ENCODE measurements at regions not wholly inside any gene's neighbourhood (a gene's known extent, or its start where the extent isn't known, plus 50 kb on each side); places are given as distances from the start of the nearest gene placed in this dataset.

DNA sequence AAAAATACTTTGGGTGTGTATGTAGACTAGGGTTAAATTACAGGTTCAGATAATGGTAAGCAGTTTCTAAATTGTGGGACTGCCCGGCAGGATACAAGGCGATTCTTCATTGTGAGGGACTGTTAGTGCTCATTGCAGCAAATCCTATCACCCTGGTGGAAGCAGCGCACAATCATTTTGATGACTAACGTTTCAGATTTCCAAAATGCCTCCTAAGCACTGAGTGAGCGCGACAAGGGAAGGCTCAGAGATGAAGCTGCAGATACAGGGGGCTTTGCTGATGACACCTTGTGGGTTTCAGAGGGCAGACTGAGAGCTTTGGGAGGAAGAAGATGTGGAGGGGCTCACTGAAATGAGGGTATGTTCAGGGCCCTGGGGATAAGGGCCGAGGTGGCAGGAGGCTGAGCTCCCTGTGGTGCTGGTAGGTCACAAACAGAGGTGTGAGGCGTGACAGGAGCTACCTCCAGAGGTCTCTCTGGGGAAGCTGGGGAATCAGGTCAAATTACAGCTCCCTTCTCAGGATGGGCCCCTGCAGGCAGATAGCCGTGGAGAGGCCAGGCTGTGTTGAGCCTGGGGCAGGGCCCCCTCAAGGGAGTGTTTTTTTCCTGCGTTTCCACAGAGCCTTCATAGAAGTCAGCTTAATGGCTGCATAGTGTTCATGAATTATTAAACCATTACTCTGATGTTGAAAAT lies 84.5 kb upstream of the FYN start:
- DNase-seq (ENCODE audit: low read depth, low spot score), result no peak

DNA sequence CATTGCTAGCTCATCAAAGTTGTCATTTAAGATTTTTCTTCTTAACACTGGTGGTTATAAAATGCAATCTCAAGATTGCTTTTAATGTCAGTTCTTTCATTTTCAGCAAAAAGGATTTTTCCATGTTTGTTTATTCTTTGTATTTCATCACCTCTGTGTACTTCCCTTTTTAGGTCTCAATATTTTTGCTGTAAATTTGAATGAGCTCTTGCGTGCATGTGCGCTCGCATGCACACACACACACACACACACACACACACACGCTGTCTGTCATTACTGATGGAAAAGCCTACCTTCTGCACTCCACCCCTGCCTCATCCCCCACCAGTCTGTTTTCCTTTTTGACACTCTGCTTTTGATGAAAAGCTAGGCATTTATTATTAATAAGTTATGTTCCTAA lies 85.3 kb upstream of the FYN start:
- DNase-seq (ENCODE audit: low read depth, low spot score), result no peak

DNA sequence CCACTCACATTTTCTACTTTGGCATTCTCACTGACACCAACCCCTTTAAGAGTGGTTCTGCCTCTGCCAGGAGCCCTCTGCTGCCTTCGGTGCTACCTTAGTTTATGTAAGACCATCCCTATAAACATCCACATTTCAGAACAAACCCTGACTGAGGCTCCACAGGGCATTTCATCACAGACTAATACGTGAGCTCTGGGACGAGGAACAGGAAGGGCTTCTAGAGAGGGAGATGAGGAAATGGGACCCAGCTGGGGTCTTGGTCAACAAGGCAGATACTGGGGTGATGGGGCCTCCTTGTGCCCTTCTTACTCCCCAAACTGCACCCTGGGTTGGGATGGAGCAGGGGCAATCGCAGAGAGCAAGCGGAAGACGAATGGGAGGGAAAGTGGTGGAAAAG lies 86.5 kb upstream of the FYN start:
- DNase-seq (ENCODE audit: low read depth, low spot score), result no peak

DNA sequence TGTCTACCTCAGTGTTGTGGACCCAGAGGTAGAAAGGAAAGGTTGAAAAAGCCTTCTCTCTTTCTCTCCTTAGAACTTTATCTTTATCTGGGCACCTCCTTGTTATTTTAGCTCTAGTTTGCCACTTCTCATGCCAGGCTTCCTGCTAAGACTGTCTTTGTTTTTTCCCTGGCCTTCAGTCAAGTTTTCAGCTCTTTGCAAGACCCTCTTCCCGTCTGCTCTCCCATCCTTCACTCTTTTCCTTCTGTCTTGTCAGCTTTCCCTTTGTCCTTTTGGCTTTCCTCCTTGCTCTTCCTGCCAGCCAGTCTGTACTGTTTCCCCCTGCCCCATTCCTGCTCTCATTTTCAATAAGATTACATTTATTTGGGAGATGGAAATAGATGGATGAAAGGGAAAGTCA lies 86.8 kb upstream of the CCN6 start:
- no peak for DNase-seq (ENCODE audit: low read depth, low spot score)

DNA sequence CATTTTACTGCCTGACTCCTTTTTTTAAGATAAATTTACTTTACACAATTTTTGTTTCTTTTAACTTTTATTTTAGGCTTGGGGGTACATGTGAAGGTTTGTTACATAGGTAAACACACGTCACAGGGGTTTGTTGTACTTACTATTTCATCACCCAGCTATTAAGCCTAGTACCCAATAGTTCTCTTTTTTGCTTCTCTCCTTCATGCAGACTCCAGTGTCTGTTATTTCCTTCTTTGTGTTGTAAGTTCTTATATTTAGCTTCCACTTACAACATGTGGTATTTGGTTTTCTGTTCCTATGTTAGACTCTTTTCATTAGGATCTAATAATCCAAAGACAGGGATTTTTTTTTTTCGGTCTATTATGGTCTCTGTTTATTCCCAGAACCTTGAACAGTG lies 83.5 kb upstream of the CCN6 start:
- DNase-seq (ENCODE audit: low read depth, low spot score), result no peak

DNA sequence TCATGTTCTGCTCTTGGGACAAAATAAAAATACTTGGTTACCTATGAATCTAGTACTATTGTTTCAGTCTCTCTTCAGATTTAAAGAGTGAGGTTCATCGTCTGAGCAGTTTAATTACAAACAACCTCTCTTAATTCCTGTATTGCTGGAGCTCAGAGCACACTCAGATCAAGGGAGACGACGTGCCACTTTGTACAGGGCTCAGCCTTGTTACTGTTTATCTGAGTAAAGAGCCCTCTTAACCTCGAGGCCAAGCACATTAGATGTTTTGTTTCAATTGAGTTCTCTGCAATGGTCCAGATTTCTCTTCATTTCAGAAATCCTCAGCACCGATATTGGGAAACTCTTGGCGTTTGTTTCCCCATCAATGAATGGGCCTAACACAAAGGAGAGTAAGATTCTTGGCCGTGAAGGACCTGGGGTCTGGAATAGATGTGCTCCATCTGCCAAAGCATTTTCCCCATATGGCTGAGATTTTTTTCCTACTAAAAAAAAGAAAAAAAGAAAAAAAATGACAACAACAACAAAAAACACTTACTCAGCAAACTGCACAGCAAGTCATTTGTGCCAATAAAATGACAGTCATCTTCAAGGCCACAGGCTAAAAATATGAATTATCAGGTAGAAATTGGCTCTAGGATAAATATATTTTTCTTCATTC lies 82.6 kb upstream of the CCN6 start:
- DNase-seq (ENCODE audit: low read depth, low spot score), result no peak

DNA sequence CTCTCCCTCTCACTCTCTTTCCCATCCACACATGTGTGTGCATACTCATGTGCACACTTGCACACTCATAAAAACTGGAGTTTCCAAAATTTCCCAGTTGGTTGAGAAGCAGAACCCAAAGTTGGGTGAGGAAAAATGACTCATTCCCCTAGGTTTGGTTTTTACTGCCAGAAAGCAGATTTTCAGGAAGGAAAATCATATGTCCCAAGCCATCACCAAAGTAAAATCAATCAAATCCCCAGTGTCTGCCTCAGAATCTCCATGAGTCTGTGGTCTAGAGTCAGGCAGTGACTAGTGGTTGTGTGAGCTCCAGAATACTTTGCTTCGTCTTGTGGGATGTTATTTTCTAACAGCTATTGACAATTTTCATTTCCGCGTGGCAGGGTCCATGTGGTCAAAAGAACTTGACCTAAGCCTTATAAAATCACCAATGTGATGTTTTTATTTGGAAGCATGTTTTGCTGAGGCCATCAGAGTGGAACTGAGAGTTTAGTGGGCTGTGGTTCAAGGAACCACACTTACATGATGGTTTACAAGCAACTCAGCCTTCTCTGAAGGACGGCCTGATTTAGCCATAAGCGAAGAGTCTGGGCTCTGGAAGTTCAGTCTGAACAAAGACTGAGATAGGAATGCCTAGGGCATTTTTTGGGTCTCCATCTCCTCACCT lies 81.9 kb upstream of the CCN6 start:
- DNase-seq (ENCODE audit: low read depth, low spot score), result no peak

DNA sequence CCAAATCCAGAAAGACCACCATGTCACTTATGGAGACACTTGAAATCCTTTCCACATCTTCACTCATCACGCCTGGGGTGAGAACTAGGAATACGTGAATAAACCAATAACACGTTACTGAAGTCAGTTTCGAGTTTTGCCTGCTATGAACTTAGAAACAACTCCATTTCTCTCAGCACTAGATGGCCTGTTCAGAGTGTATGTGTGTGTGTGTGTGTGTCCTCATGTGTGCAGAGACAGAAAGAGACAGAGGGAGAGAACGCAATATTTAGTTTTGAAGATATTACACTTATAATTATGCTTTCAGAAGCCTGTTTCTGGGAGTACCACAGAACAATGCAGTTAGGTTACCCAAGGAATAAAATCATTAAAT lies 81.2 kb upstream of the CCN6 start:
- no peak for DNase-seq (ENCODE audit: low read depth, low spot score)

DNA sequence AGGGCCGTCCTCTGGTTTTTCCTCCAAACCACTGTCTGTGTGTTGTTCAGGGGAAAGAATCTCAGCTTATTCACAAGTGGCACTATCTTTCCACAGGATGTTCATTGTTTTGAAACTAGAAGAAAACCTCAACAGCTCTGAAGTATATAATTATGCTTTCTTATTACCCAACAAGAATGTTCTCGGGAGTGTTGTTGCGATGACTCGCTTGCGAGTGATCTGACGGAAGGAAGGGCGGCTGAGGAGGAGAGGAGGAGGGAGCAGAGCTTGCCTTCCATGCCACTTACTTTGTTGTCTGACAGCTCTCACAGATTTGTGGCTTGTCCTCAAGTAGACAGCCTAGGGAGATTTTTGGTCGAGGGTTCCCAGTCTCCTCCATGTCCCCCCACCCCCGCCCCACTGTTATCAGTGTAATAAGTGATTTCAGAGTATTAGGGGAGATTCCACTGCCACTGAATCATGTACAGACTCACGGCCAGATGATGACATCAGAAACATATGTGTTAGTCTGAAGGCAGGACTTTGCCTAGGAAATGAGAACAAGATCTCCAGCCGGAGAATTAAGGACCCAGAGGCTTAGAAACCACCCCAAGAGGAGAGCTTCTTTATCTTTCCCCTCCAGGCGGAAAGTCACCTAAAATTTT lies 80.7 kb upstream of the CCN6 start:
- peak; percentile 34 for DNase-seq (ENCODE audit: low read depth, low spot score)

DNA sequence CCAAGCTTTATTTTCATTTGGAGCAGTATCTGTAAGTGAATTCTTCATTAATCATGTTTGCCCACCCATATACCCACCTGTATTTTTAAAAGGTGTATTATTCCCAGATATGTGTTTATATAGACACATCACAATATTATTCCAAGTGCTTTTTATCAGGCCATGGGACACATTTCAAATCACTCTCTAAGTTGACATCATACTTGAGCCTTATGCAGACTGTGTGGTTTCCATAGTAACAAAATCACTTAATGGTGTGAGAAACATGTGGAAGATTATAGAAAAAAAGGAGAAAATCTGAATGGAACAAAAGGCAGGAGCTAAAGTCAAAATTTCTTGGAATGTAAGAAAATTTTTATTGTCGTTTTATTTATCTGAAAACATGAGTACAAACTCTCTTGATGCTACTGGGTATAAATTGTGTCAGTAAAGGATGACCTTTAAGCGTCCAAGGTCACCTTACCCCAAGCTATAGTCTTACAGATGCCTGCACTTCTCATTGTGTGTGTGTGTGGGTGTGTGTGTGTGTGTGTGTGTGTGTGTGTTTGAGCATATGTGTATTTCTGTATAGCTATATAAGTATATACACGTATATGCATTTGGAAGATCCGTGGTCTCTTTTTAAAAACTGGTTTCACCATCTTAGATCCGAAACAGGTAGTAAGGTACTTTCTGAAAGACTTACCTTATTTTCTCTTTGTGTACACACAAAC lies 79.8 kb upstream of the CCN6 start:
- DNase-seq (ENCODE audit: low read depth, low spot score), result no peak

DNA sequence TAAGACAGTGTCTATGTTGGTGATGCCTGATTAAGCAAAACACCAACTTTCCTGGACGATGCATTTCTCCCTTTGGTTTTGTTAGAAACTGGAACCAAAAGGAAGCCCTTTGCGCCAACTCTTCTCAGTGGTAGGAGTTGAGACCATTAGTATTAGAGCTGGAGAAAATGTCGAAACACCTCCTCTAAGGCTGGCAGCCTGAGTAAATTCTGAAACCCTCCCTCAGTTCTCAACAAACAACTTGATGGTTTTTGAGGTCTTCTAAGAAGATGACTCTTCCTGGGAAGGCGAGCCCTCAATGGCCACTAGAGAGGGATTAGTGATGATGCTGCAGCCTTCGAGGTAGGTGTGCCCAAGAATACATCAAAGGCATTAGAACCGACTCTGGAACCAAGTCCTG lies 78.4 kb upstream of the CCN6 start:
- DNase-seq (ENCODE audit: low read depth, low spot score), result no peak

DNA sequence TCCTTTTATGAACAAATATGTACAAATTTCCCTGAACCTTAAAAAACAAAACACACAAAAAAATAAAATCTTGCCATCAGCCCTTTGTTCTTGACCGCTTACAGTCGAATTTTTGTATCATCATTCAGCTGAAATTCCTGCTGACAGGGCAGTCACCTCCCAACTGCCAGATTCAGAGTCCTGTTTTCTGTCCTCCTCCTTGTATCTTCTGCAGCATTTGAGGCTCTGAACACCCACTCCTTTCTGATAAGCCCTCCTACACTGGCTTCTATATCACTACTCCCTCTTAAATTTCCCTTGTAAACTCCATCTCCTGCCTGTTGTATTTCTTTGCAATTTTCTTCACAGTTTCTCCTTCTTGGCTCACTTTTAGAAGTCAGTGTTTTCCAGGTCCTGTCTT lies 77.8 kb upstream of the CCN6 start:
- no peak for DNase-seq (ENCODE audit: low read depth, low spot score)

DNA sequence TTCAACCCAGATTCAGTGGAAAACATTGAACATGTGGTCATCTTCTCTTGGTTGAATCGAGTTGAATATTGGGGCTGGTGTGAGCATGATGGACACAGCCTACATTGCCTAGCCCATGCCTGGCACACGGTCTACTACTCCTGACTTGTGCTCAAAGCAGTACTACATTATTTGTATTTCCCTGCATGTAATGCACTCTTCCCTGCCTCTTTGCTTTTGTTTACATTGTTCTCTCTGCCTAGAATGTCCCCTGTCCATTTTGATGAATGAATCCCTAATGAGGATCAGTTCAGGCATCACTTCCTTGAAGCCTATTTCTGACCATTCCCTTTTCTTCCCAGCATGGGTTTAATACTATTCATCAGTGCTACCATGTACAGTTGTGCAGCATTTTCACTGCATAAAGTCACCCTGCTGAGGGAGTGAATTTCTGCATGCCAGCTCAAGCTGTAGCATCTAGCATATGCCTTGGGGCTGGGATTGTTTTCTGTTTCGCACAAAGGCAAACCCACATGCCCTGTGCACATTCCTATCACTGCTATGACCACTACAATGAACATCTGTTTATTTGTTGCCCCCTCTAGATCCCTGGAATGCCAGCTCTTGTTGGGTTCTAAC lies 75.3 kb upstream of the CCN6 start:
- DNase-seq (ENCODE audit: low read depth, low spot score), result no peak

DNA sequence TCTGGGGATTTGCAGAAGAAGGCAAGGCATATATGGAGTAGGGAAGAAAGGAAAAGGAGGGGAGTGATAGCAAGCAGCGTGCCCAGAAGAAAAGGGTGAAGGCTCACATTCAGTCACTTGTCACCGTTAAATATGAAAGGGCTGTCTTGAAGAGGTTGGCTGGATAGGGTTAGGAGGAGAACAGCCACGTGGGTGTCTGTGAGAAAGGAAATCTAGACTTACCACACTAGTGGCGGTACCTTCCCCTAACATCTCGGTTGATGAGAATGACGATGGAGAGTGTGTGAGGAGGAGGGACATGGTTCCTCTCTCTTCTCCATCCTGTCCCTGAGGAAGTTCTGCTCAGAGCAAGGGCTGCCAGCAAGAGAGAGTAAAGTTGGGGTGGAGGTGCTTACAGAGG lies 74.3 kb upstream of the CCN6 start:
- DNase-seq (ENCODE audit: low read depth, low spot score), result no peak

DNA sequence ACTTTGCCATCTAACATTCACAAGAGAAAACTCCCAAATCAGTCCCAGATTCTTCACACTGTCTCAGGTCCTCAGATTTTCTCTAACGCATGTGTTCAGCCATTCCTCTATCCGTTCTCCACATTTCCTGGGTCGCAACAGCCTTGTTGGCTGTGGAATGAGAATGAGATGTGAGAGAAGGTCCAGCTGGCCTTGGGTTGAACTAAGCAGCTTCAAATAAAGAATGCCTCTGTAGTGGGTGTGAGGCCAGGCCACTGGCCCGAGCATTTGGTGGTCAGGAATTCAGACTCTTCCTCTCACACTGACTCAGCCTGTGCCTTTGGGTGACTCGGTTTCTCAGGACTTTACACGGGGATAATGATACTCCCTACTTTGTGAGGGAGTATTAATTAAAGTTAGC lies 73.8 kb upstream of the CCN6 start:
- DNase-seq (ENCODE audit: low read depth, low spot score), result no peak

DNA sequence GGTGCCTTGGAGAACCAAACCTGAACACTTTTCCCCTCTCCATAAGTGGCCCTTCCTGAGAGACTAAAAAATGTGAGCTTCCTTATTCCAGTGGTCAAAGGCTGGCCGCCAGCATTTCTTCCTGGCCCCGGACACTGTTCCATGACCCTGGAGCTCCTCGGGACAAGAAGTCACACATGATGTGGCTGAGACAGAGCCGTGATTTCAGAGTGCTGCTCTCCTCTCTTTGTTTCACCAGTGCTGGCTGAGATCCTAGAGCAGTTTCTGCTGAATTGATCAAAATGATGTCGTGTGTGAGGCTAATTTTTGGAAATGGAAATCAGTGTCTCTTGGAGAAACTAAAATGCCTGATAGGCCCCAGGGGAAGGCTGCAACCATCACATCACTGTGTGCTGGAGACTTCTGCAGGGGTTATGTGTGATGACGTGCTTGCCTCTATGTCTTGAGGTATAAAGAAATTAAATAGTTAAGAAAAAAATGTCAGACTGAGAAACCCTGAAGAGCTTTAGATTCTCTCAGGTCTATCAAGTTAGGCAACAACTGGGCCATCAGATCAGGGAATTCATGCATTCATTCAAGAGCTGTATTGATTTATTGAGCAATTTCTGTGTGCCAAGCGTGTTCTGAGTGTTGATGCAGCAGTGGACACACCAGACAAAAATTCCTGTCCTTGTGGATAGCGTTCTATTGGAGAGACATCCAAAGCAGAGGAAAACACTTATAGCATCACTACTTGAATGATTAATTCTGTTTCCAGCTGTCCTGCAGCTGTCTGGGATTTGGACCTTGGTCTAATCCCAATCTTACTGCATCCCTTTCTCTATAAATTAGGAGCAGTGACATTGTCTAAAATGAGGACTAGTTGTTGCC lies 72.7 kb upstream of the CCN6 start:
- no peak for DNase-seq (ENCODE audit: low read depth, low spot score)

DNA sequence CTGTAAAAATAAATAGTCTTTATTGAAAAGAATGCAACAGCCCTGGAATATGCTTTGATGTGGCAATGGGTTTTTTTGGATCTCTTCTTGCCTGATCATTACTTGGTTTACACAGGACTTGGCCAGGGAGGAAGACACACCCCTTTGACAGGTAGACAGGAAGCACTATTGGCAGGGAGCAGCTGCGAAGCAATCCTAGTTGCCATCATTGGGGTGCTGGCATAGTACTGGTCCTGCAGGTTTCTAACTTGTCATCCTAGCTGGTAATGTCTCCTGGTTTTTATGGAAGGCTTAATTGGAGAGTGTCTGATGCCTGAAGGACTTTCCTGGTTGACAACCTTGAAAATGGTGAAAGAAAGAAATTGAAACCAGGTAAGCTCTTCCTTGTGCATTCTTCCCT lies 71.2 kb upstream of the CCN6 start:
- no peak for DNase-seq (ENCODE audit: low read depth, low spot score)

DNA sequence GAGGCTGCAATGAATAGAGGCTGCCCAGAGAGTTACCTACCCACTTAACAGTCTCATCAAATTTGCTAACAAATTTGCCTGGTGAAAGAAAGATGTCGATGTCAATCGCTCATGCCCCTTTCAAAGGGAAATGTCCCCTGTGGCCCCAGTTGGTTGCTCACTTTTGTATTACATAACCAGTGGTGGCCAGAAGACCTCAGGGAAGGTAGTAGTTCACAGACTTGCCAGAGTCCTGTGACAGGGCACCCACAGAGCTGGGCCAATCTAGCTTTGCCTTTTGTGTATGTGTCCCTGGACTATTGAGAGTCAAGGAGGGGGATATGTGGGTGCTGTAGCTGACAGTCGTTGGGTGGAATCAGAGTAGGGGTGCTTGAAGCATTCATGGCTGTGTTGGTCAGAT lies 70.7 kb upstream of the CCN6 start:
- no peak for DNase-seq (ENCODE audit: low read depth, low spot score)

DNA sequence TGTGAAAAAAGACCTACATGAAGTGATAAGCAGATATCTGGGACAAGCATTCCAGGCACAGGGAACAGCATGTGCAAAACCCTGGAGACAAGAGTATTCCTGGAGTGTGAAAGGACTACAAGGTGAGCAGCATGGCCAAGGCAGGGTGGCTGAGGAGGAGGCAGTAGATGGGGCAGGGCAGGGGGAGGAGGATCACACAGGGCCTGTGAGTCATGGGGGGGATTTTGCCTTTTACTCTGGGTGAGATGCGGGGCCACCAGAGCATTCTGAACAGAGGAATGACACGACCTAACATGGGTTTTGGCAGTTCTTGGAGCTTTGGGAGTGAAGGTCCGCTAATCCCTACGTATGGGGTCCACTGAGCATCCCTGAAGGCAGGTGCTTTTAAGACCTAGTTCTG lies 69.8 kb upstream of the CCN6 start:
- DNase-seq (ENCODE audit: low read depth, low spot score), result no peak

DNA sequence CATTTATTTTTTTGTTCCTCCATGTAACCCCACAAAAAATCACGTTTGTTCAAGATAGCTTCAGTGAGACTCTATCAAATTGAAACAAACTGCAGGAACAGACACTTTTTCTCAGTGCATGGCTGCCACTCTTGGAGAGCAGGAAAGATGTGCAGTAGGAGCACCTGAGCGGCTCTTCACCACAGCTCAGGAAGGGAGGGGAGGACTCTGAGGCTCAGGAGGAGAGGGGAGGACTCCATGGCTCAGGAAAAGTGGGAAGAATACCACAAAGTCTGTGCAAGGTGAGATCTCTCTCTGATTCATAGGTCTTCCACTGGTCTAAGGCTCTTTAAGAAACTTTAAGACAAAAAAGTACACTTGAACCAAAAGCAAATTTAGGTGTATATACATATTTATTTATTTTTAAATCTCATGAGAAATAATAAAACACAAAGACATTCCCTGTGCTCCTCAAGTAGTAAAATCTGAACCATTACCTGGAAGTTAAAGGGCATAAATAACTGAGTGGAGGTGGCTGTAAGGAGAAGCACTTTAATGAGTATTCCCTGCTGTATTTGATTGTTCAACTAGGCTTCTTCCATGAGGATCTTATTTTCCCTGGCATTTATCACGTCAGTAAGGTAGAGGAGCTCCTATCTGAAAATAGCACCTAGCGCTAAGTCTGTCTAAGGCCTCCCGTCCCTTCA lies 69.2 kb upstream of the CCN6 start:
- no peak for DNase-seq (ENCODE audit: low read depth, low spot score)
